Activated CD4-positive, alpha-beta T cell treated with anti-CD3 and anti-CD28 coated beads, Interleukin-2, amount 10 ng/mL, durations not matched to agents 7 days and 5 days (primary cell): ENCODE measurements at regions not wholly inside any gene's neighbourhood (a gene's known extent, or its start where the extent isn't known, plus 50 kb on each side); places are given as distances from the start of the nearest gene placed in this dataset.
"Not testable (repeated sequence)": the region's sequence is repeated elsewhere in the genome, so short reads cannot be mapped to it uniquely, and the experiment has no call there.

ENCODE experiments used
- CTCF ChIA-PET: fragments of 350-600 bp; sonication (Branson Sonifier 250); formaldehyde crosslinking; loops from one replicate; lab custom pipeline; 2021; ENCODE audit warnings: antibody characterized with exemption; lab: Charles Lee
- POLR2A ChIA-PET: fragments of 350-600 bp; sonication (Branson Sonifier 250); formaldehyde crosslinking; loops from one replicate; lab custom pipeline; 2021; ENCODE audit warnings: antibody characterized with exemption; lab: Charles Lee
- DNase-seq: peaks from one replicate; pipeline ENCODE4 v3.0.0-alpha.2; 2020
- H3K27ac Mint-ChIP-seq: one replicate; pipeline ENCODE4 v1.8.0; 2021; ENCODE audit warnings: mild to moderate bottlenecking, moderate library complexity, mixed read lengths
- H3K27me3 Mint-ChIP-seq: one replicate; pipeline ENCODE4 v1.8.0; 2021; ENCODE audit warnings: mixed read lengths
- H3K36me3 Mint-ChIP-seq: one replicate; pipeline ENCODE4 v1.8.0; 2021; ENCODE audit warnings: low read depth, mixed read lengths
- H3K4me1 Mint-ChIP-seq: one replicate; pipeline ENCODE4 v1.8.0; 2021; ENCODE audit warnings: mixed read lengths
- H3K4me3 Mint-ChIP-seq: one replicate; pipeline ENCODE4 v1.8.0; 2021; ENCODE audit warnings: mild to moderate bottlenecking, moderate library complexity, mixed read lengths
- H3K9me3 Mint-ChIP-seq: one replicate; pipeline ENCODE4 v1.8.0; 2021; ENCODE audit warnings: mixed read lengths

- H3K9me3 Mint-ChIP-seq = no peaks in the 10 kb centered on the region
- H3K4me1 Mint-ChIP-seq = no peaks in the 10 kb centered on the region
- ChIA-PET CTCF (no interaction called here), POLR2A (no interaction called here)
- peaks cover 18% of the 10 kb centered on the region for H3K27me3 Mint-ChIP-seq
- no peak overlapping the region for H3K4me3 Mint-ChIP-seq
- no peaks in the 10 kb centered on the region for H3K36me3 Mint-ChIP-seq
- no peak for DNase-seq
- H3K27ac Mint-ChIP-seq = no peak overlapping the region
Measured at GRCh38 chr11:44474702-44475101, 90.8 kb upstream of the CD82 start.

DNA sequence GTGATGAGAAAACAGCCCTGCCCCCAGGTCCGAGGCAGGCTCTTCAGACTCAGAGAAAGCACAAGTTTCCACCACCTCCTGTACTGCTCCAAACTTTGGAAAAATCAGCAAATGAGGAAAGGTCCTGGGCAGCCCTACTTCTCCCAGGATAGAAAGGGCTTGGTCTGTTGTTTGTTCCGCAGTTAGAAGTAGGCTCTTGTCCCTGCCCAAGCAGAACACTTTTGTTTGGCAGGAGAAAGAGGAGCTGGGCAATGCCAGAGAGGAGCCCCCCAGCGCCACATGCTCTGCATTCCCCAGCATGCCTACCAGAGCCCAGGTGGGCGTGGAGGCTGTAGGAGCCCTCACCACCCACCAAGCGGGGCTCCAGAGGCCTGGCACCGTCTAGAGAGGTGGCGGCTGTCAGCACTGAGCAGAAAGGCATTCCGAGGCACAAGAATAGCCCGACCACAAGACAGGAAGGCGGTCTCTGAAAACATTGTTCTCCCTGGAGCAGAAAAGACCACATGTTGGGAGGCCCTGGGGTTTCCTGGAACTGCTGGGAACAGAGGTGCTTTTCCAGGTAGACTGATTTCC lies 90.3 kb upstream of the CD82 start:
- Mint-ChIP-seq H3K27ac (no peak overlapping the region), H3K27me3 (peaks cover 18% of the 10 kb centered on the region), H3K4me3 (no peak overlapping the region), H3K4me1 (no peaks in the 10 kb centered on the region), H3K9me3 (no peaks in the 10 kb centered on the region), H3K36me3 (no peaks in the 10 kb centered on the region)
- no peak for DNase-seq
- CTCF ChIA-PET = interaction anchor here (0.5 kb wide), 1 partner anchor 957 kb away, joined by 7 read pairs; no protein-coding TSS in a partner anchor
- POLR2A ChIA-PET = no interaction called here

- H3K27ac Mint-ChIP-seq, H3K36me3 Mint-ChIP-seq, H3K4me3 Mint-ChIP-seq, CTCF ChIA-PET, POLR2A ChIA-PET, H3K9me3 Mint-ChIP-seq, H3K4me1 Mint-ChIP-seq, DNase-seq, H3K27me3 Mint-ChIP-seq: not testable (repeated sequence)
Measured at GRCh38 chr11:44482338-44482737, 83.1 kb upstream of the CD82 start.

- CTCF ChIA-PET = no interaction called here
- DNase-seq = no peak
- Mint-ChIP-seq H3K27me3 (no peaks in the 10 kb centered on the region), H3K4me1 (no peaks in the 10 kb centered on the region), H3K9me3 (peaks cover 9% of the 10 kb centered on the region), H3K4me3 (no peak overlapping the region), H3K36me3 (no peaks in the 10 kb centered on the region), H3K27ac (no peak overlapping the region)
- POLR2A ChIA-PET = no interaction called here
Measured at GRCh38 chr11:44483919-44484610, 81.4 kb upstream of the CD82 start.

DNA sequence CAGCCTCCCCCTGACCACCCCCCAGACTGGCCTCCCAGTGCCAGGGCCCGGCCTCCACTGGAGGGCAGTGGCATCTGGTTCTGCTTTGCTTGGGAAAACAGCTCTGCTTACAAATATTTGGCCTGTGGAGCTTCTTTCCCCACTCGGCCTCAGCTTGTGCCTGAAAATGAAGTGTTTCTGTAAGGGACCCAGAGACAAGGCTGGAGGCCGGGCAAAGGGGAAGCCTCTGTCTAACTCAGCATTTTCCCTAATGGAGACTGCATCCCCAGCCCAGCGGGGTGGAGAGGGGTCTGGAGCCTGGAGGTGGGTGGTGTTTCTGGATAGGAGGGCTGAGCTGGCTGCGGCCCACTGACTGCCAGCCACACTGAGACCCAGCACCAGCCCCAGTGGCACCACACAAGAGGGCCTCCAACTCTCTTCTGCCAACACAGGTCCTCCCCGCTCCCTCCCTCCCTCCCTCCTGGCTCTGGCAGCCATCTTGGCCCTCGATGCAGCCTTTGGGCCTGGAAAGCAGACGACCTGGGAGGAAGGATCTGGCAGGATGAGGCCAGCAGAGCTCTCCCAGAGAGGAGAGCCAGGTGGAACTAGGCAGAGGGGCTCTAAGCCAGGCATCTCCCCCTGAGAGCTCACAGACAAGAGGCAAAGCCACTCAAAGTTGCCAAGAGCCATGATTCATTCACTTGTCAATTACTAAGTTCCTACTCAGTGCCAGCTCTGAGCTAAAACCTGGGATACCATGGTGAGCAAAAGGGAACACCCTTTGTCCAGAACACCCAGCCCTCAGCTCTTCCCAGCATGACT lies 77.1 kb upstream of the CD82 start:
- Mint-ChIP-seq H3K9me3 (peaks cover 9% of the 10 kb centered on the region), H3K4me3 (no peak overlapping the region), H3K36me3 (no peaks in the 10 kb centered on the region), H3K27ac (no peak overlapping the region), H3K4me1 (no peaks in the 10 kb centered on the region), H3K27me3 (peaks cover 7% of the 10 kb centered on the region)
- ChIA-PET CTCF (no interaction called here), POLR2A (no interaction called here)
- DNase-seq = no peak

- Mint-ChIP-seq H3K27ac (no peak overlapping the region), H3K36me3 (no peaks in the 10 kb centered on the region), H3K9me3 (no peaks in the 10 kb centered on the region), H3K4me3 (no peak overlapping the region), H3K27me3 (peaks cover 7% of the 10 kb centered on the region), H3K4me1 (no peaks in the 10 kb centered on the region)
- CTCF ChIA-PET = no interaction called here
- POLR2A ChIA-PET = no interaction called here
- no peak for DNase-seq
Measured at GRCh38 chr11:44493383-44493782, 72.1 kb upstream of the CD82 start.

DNA sequence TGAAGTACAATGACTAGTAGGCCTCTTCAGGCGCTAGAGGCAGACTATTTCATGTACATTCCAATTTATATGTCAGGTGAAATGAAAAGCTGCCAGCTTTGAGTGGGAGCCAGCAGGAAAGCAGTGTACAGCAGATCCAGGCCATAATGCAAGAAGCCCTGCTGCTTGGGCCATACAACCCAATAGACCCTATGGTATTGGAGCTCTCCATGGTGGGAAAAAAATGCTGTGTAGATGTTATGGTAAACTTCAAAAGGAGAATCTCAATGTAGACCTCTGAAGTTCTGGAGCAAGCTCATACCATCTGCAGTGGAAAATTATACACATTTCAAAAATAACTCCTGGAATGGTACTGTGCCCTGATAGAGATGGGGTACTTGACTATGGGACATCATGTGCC lies 71.5 kb upstream of the CD82 start:
- H3K27me3 Mint-ChIP-seq = peaks cover 7% of the 10 kb centered on the region
- ChIA-PET POLR2A (no interaction called here), CTCF (no interaction called here)
- H3K36me3 Mint-ChIP-seq = no peaks in the 10 kb centered on the region
- H3K9me3 Mint-ChIP-seq = no peaks in the 10 kb centered on the region
- no peaks in the 10 kb centered on the region for H3K4me1 Mint-ChIP-seq
- DNase-seq = no peak
- no peak overlapping the region for H3K4me3 Mint-ChIP-seq
- H3K27ac Mint-ChIP-seq = no peak overlapping the region

DNA sequence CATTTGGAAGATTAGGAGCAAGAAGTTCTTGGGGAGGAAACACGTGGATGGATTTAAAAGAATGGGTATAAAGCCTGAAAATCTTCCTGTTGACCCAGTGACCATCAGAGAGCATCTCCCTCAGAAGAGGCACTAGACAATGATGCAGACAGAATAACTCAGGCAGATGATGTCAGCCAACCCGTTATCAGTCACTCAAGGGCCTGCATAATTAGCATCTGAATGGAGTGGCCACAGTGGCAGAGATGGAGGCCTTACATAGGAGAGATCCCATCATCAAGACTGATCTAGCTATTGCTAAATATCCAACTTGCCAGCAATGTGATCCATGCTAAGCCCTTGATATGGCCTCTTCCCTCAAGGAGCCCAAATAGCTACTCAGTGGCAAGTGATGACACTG lies 70.7 kb upstream of the CD82 start:
- Mint-ChIP-seq H3K4me1 (no peaks in the 10 kb centered on the region), H3K36me3 (no peaks in the 10 kb centered on the region), H3K27ac (no peak overlapping the region), H3K4me3 (no peak overlapping the region), H3K27me3 (peaks cover 7% of the 10 kb centered on the region), H3K9me3 (no peaks in the 10 kb centered on the region)
- DNase-seq = no peak
- ChIA-PET CTCF (no interaction called here), POLR2A (no interaction called here)

GRCh38 chr11:44496391-44496790 lies 69.1 kb upstream of the CD82 start:
- no peaks in the 10 kb centered on the region for H3K36me3 Mint-ChIP-seq
- no peaks in the 10 kb centered on the region for H3K4me1 Mint-ChIP-seq
- no peak overlapping the region for H3K27ac Mint-ChIP-seq
- no peak overlapping the region for H3K4me3 Mint-ChIP-seq
- no peak for DNase-seq
- H3K27me3 Mint-ChIP-seq = peaks cover 4% of the 10 kb centered on the region
- ChIA-PET CTCF (interaction anchor here (1.7 kb wide), 1 partner anchor 28 kb away, joined by 6 read pairs; no protein-coding TSS in a partner anchor), POLR2A (no interaction called here)
- no peaks in the 10 kb centered on the region for H3K9me3 Mint-ChIP-seq

- Mint-ChIP-seq H3K9me3 (no peaks in the 10 kb centered on the region), H3K27ac (no peak overlapping the region), H3K4me3 (no peak overlapping the region), H3K36me3 (no peaks in the 10 kb centered on the region), H3K4me1 (no peaks in the 10 kb centered on the region), H3K27me3 (no peaks in the 10 kb centered on the region)
- POLR2A ChIA-PET = no interaction called here
- no peak for DNase-seq
- CTCF ChIA-PET = interaction anchor here (1.7 kb wide), 1 partner anchor 26 kb away, joined by 6 read pairs; no protein-coding TSS in a partner anchor
Measured at GRCh38 chr11:44498089-44498871, 67.2 kb upstream of the CD82 start.

- Mint-ChIP-seq H3K27me3 (peaks cover 3% of the 10 kb centered on the region), H3K36me3 (no peaks in the 10 kb centered on the region), H3K27ac (no peak overlapping the region), H3K4me1 (no peaks in the 10 kb centered on the region), H3K4me3 (no peak overlapping the region), H3K9me3 (peaks cover 3% of the 10 kb centered on the region)
- POLR2A ChIA-PET = no interaction called here
- CTCF ChIA-PET = no interaction called here
- DNase-seq = no peak
Measured at GRCh38 chr11:44502506-44502905, 63.0 kb upstream of the CD82 start.

GRCh38 chr11:44505581-44506054 lies 59.8 kb upstream of the CD82 start:
- CTCF ChIA-PET = no interaction called here
- no peaks in the 10 kb centered on the region for H3K36me3 Mint-ChIP-seq

More at GRCh38 chr11:44505581-44506054, 59.8 kb upstream of the CD82 start:
- POLR2A ChIA-PET = no interaction called here
- Mint-ChIP-seq H3K9me3 (peaks cover 3% of the 10 kb centered on the region), H3K4me3 (no peak overlapping the region), H3K27ac (no peak overlapping the region), H3K4me1 (no peaks in the 10 kb centered on the region), H3K27me3 (peaks cover 3% of the 10 kb centered on the region)
- no peak for DNase-seq
